ENCODE measurements at regions not wholly inside any gene's neighbourhood (a gene's known extent, or its start where the extent isn't known, plus 50 kb on each side); places are given as distances from the start of the nearest gene placed in this dataset.

DNA sequence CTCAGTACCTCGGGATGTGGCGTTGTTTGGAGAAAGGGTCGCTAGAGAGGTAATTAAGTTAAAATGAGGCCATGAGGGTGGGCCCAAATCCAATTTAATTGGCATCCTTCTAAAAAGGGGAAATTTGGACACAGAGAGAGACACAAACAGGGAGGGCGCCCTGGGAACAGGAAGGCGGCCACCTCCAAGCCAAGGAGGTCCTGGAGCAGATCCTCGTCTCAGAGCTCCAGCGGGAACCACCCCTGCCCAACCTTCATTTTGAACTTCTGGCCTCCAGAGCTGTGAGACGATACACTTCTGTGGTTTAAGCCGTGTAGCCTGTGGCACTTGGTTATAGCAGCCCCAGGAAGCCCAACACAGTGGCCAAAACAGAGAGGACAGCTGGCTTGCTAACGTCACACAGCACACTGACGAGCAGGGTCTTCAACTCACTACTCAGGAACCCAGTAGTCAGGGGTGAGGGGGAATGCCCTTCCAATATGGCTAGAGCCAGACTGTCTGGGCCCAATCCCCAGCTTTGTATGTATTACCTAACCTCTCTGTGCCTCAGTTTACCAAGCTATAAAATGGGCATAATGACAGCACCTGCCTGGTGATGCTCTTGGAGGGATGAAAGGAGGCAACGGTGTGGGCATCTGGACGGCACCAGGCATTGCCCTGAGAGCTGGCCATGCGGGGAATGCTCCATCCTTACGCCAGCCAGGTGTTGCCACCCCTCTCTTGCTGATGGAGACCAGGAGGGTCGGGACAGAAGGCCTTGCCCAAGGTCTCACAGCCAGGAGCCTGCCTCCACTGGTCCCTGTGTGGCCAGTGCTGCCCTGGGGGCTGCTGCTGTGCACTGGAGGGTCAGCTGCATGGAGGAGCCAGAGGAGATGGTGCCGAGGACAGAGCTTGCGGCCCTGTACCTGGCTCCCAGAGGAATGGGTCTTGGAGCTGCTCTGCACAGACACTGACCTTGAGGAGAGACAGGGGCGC lies 53.3 kb upstream of the LINC01488 start:
- Histone ChIP-seq H2BK15ac (ENCODE audit: low read length) (peak overlapping the region; percentile 7), H2BK120ac (ENCODE audit: low read depth, low read length) (no peak overlapping the region), H3K79me1 (ENCODE audit: low read depth, low read length) (peaks cover 2% of the 10 kb centered on the region), H3K23ac (ENCODE audit: low read depth, low read length, poor library complexity) (no peak overlapping the region), H4K8ac (ENCODE audit: low read depth, low read length) (no peak overlapping the region), H3K4me3 (ENCODE audit: low read length in 2 of 2) (no peak overlapping the region), H3K18ac (ENCODE audit: low read length) (peak overlapping the region; percentile 20), H3K4me2 (ENCODE audit: insufficient read depth, low read length, poor library complexity, severe bottlenecking) (no peak overlapping the region), H3K27me3 (ENCODE audit: control insufficient read depth in 3 of 3, insufficient read depth in 3 of 3, low read depth in 1 of 3, low read length in 3 of 3) (no peaks in the 10 kb centered on the region), H2BK5ac (ENCODE audit: low read length) (no peak overlapping the region), H2AK5ac (ENCODE audit: low read depth, low read length) (peak overlapping the region; percentile 10), H2AFZ (ENCODE audit: low read length) (no peak overlapping the region), H3K4ac (ENCODE audit: low read length) (no peak overlapping the region), H2BK12ac (ENCODE audit: low read length) (no peak overlapping the region), H3K27ac (replicated peaks; ENCODE audit: low read length) (no peak overlapping the region), H3K9ac (ENCODE audit: low read depth, low read length, poor library complexity) (no peak overlapping the region), H3K9me3 (replicated peaks in 1 of 2; ENCODE audit: control insufficient read depth in 2 of 2, insufficient read depth in 1 of 2, low read depth in 1 of 2, low read length in 2 of 2) (peaks cover 4 to 12% of the 10 kb centered on the region in 2 donors), H4K91ac (ENCODE audit: low read depth, low read length, poor library complexity) (no peak overlapping the region), H3K4me1 (ENCODE audit: control insufficient read depth in 2 of 2, insufficient read depth in 1 of 2, low read depth in 1 of 2, low read length in 2 of 2) (peaks cover 2 to 9% of the 10 kb centered on the region in 2 donors), H3K14ac (ENCODE audit: low read length) (no peak overlapping the region), H3K36me3 (replicated peaks in 1 of 2; ENCODE audit: control insufficient read depth in 2 of 2, insufficient read depth in 2 of 2, low read length in 2 of 2) (no peaks in the 10 kb centered on the region)
- no peak for DNase-seq (ENCODE audit: low spot score)
- no CpG with 5 or more reads among the region's 19 CpGs for WGBS, 2 donors (ENCODE audit: extremely low coverage in 2 of 2, insufficient read length in 2 of 2, insufficient replicate concordance in 1 of 2)

- Histone ChIP-seq H3K4ac (ENCODE audit: low read length) (peak overlapping the region; percentile 77), H3K14ac (ENCODE audit: low read length) (no peak overlapping the region), H3K36me3 (replicated peaks in 1 of 2; ENCODE audit: control insufficient read depth in 2 of 2, insufficient read depth in 2 of 2, low read length in 2 of 2) (no peaks in the 10 kb centered on the region), H4K91ac (ENCODE audit: low read depth, low read length, poor library complexity) (no peak overlapping the region), H4K8ac (ENCODE audit: low read depth, low read length) (no peak overlapping the region), H3K27ac (replicated peaks; ENCODE audit: low read length) (no peak overlapping the region), H3K9me3 (replicated peaks in 1 of 2; ENCODE audit: control insufficient read depth in 2 of 2, insufficient read depth in 1 of 2, low read depth in 1 of 2, low read length in 2 of 2) (peaks cover 1 to 7% of the 10 kb centered on the region in 2 donors), H2BK5ac (ENCODE audit: low read length) (peak overlapping the region; percentile 69), H2BK15ac (ENCODE audit: low read length) (peak overlapping the region; percentile 82), H3K4me2 (ENCODE audit: insufficient read depth, low read length, poor library complexity, severe bottlenecking) (no peak overlapping the region), H3K4me3 (ENCODE audit: low read length in 2 of 2) (no peak overlapping the region), H2AK5ac (ENCODE audit: low read depth, low read length) (peak overlapping the region; percentile 4), H3K23ac (ENCODE audit: low read depth, low read length, poor library complexity) (no peak overlapping the region), H3K4me1 (ENCODE audit: control insufficient read depth in 2 of 2, insufficient read depth in 1 of 2, low read depth in 1 of 2, low read length in 2 of 2) (peaks cover 3 to 19% of the 10 kb centered on the region in 2 donors), H2AFZ (ENCODE audit: low read length) (no peak overlapping the region), H3K79me1 (ENCODE audit: low read depth, low read length) (peaks cover 2% of the 10 kb centered on the region), H3K9ac (ENCODE audit: low read depth, low read length, poor library complexity) (no peak overlapping the region), H3K27me3 (ENCODE audit: control insufficient read depth in 3 of 3, insufficient read depth in 3 of 3, low read depth in 1 of 3, low read length in 3 of 3) (no peaks in the 10 kb centered on the region), H2BK12ac (ENCODE audit: low read length) (peak overlapping the region; percentile 96), H2BK120ac (ENCODE audit: low read depth, low read length) (no peak overlapping the region), H3K18ac (ENCODE audit: low read length) (peak overlapping the region; percentile 65)
- DNase-seq (ENCODE audit: low spot score) = no peak
- WGBS, 2 donors (ENCODE audit: extremely low coverage in 2 of 2, insufficient read length in 2 of 2, insufficient replicate concordance in 1 of 2) = no CpG with 5 or more reads among the region's 30 CpGs
Observed at GRCh38 chr11:69429716-69430491, 51.6 kb upstream of the LINC01488 start.

GRCh38 chr11:69430566-69430965 lies 50.9 kb upstream of the LINC01488 start:
- Histone ChIP-seq H2BK12ac (ENCODE audit: low read length) (peak overlapping the region; percentile 96), H3K18ac (ENCODE audit: low read length) (no peak overlapping the region), H3K9me3 (replicated peaks in 1 of 2; ENCODE audit: control insufficient read depth in 2 of 2, insufficient read depth in 1 of 2, low read depth in 1 of 2, low read length in 2 of 2) (peaks cover 0 to 2% of the 10 kb centered on the region in 2 donors), H2BK5ac (ENCODE audit: low read length) (no peak overlapping the region), H3K27me3 (ENCODE audit: control insufficient read depth in 3 of 3, insufficient read depth in 3 of 3, low read depth in 1 of 3, low read length in 3 of 3) (no peaks in the 10 kb centered on the region), H2BK120ac (ENCODE audit: low read depth, low read length) (no peak overlapping the region), H3K14ac (ENCODE audit: low read length) (no peak overlapping the region), H2AFZ (ENCODE audit: low read length) (no peak overlapping the region), H3K79me1 (ENCODE audit: low read depth, low read length) (peaks cover 2% of the 10 kb centered on the region), H2AK5ac (ENCODE audit: low read depth, low read length) (peak overlapping the region; percentile 4), H3K27ac (replicated peaks; ENCODE audit: low read length) (no peak overlapping the region), H3K4me3 (ENCODE audit: low read length in 2 of 2) (no peak overlapping the region), H3K4me2 (ENCODE audit: insufficient read depth, low read length, poor library complexity, severe bottlenecking) (no peak overlapping the region), H3K9ac (ENCODE audit: low read depth, low read length, poor library complexity) (no peak overlapping the region), H2BK15ac (ENCODE audit: low read length) (peak overlapping the region; percentile 82), H3K4ac (ENCODE audit: low read length) (no peak overlapping the region), H3K4me1 (ENCODE audit: control insufficient read depth in 2 of 2, insufficient read depth in 1 of 2, low read depth in 1 of 2, low read length in 2 of 2) (peaks cover 8 to 23% of the 10 kb centered on the region in 2 donors), H3K23ac (ENCODE audit: low read depth, low read length, poor library complexity) (no peak overlapping the region), H3K36me3 (replicated peaks in 1 of 2; ENCODE audit: control insufficient read depth in 2 of 2, insufficient read depth in 2 of 2, low read length in 2 of 2) (no peaks in the 10 kb centered on the region), H4K91ac (ENCODE audit: low read depth, low read length, poor library complexity) (no peak overlapping the region), H4K8ac (ENCODE audit: low read depth, low read length) (no peak overlapping the region)
- DNase-seq (ENCODE audit: low spot score) = no peak
- WGBS, 2 donors (ENCODE audit: extremely low coverage in 2 of 2, insufficient read length in 2 of 2, insufficient replicate concordance in 1 of 2) = no CpG with 5 or more reads among the region's 5 CpGs

DNA sequence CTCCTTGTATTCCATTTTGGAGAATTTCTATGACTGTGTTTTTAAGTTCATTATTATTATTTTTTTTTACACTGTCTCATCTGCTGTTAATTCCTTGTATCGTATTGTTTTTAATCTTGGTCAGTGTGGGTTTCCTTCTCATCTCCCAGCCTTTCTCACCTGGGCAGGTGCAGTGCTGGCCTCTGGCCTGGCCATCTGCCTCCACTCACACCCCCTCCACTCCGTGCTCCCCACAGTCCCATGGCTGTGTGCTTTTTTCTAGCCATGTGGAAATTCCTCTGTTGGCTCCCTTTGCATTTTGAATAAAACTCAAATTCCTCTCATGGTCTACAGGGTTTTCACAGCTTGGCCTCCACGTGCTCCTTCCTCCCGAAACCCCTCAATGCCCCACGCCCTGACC lies 50.3 kb upstream of the LINC01488 start:
- peaks cover 2% of the 10 kb centered on the region for H3K79me1 ChIP-seq (ENCODE audit: low read depth, low read length)
- no peaks in the 10 kb centered on the region for H3K27me3 ChIP-seq (ENCODE audit: control insufficient read depth in 3 of 3, insufficient read depth in 3 of 3, low read depth in 1 of 3, low read length in 3 of 3)
- WGBS, 2 donors (ENCODE audit: extremely low coverage in 2 of 2, insufficient read length in 2 of 2, insufficient replicate concordance in 1 of 2) = no CpG with 5 or more reads among the region's 5 CpGs
- H4K8ac ChIP-seq (ENCODE audit: low read depth, low read length) = no peak overlapping the region
- H2AK5ac ChIP-seq (ENCODE audit: low read depth, low read length) = peak overlapping the region; percentile 23
- no peak overlapping the region for H3K4ac ChIP-seq (ENCODE audit: low read length)
- peaks cover 11 to 29% of the 10 kb centered on the region in 2 donors for H3K4me1 ChIP-seq (ENCODE audit: control insufficient read depth in 2 of 2, insufficient read depth in 1 of 2, low read depth in 1 of 2, low read length in 2 of 2)
- H3K18ac ChIP-seq (ENCODE audit: low read length) = peak overlapping the region; percentile 5
- no peak for DNase-seq (ENCODE audit: low spot score)
- H3K36me3 ChIP-seq (replicated peaks in 1 of 2; ENCODE audit: control insufficient read depth in 2 of 2, insufficient read depth in 2 of 2, low read length in 2 of 2) = no peaks in the 10 kb centered on the region
- H3K23ac ChIP-seq (ENCODE audit: low read depth, low read length, poor library complexity) = peak overlapping the region; percentile 9
- peak overlapping the region; percentile 7 for H2BK12ac ChIP-seq (ENCODE audit: low read length)
- H3K9me3 ChIP-seq (replicated peaks in 1 of 2; ENCODE audit: control insufficient read depth in 2 of 2, insufficient read depth in 1 of 2, low read depth in 1 of 2, low read length in 2 of 2) = peaks cover 0 to 2% of the 10 kb centered on the region in 2 donors
- no peak overlapping the region for H3K4me3 ChIP-seq (ENCODE audit: low read length in 2 of 2)
- no peak overlapping the region for H2BK5ac ChIP-seq (ENCODE audit: low read length)
- no peak overlapping the region for H3K9ac ChIP-seq (ENCODE audit: low read depth, low read length, poor library complexity)
- no peak overlapping the region for H2AFZ ChIP-seq (ENCODE audit: low read length)
- H3K14ac ChIP-seq (ENCODE audit: low read length) = peak overlapping the region; percentile 79
- no peak overlapping the region for H2BK15ac ChIP-seq (ENCODE audit: low read length)
- no peak overlapping the region for H2BK120ac ChIP-seq (ENCODE audit: low read depth, low read length)
- no peak overlapping the region for H3K27ac ChIP-seq (replicated peaks; ENCODE audit: low read length)
- H4K91ac ChIP-seq (ENCODE audit: low read depth, low read length, poor library complexity) = no peak overlapping the region
- no peak overlapping the region for H3K4me2 ChIP-seq (ENCODE audit: insufficient read depth, low read length, poor library complexity, severe bottlenecking)

All from neuronal stem cell (in vitro differentiated cells).